GM18870 (cell line): ENCODE measurements at regions not wholly inside any gene's neighbourhood (a gene's known extent, or its start where the extent isn't known, plus 50 kb on each side); places are given as distances from the start of the nearest gene placed in this dataset.

Experiments
- ATAC-seq: cut with Tn5 transposase; IDR thresholded peaks from one replicate; pipeline ENCODE4 v1.9.1; 2021; ENCODE audit warnings: moderate library complexity; ENCODE audit not compliant: unreplicated experiment

DNA sequence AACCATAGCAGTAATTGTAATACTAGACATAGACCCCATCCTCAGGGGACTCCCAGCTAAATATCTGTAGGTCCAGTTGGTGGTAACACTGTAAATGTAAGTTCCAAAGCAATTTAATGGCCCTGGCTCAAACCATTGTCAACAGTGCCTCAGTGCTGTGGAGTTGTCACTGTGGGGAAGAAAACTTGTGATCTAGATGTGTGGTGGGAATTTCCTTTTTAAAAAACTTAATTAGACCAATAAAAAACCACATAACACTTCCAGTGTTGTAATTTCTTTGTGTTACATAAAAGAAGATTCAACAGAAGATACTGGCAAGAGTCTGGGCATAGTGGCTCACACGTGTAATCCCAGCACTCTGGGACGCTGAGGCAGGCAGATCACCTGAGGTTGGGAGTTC, 138.6 kb upstream of the UMPS start:
- ATAC-seq, result no peak

DNA sequence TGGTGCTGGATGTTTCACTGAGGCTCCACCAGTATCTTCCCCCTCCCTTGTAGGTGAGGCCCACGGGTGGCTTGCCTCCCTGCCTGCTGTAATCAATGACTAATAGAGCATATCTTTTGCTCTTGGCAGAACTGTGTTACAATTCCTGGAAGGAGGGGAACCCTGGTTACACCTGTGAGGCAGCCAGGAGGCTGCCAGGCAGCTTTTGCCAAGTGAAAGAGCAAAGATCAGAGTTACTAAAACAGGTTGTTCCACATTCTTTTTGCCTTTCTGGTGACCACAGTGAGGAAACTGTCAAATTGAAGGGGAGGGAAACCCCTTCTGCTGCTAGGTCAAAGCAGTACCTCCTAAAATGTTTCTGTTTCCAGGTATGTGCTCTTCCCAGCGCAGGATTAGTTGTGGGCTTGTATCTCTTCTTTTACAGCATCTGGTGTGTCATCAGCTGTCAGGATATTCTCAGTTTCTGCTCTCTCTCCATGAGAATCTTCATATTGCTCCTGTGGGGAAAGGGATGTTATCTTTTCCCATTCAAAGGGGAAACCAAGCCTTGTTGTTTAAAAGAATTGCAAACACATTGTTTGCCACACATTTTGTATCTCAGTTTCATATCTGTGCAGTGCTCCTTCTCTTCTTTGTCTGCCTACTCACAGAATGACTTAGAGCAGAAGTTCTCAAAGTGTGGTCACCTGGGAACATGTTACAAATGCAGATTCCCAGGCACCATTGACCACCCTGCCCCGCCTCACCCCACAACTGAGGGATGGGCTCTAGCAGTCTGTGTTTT, 137.4 kb upstream of the UMPS start:
- ATAC-seq, result peak; percentile 71

DNA sequence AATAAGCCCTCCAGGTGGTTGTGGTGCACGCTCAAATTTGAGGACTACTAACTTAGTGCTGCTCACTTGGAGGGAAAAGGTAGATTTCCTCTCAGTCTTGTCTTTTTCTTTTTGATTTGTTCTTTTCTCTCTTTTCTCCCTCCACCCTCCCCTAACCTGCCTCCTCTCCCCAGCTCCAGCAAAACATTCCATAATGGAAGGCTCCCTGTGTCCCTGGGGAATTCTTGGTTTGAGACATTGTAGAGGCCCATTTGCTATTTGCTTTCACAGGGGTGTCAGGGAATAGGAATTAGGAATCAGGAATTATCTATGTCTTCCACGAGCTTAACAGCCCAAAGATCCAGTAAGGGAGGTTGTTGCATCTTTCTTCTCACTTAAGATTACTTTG, 136.8 kb upstream of the UMPS start:
- ATAC-seq, result no peak

DNA sequence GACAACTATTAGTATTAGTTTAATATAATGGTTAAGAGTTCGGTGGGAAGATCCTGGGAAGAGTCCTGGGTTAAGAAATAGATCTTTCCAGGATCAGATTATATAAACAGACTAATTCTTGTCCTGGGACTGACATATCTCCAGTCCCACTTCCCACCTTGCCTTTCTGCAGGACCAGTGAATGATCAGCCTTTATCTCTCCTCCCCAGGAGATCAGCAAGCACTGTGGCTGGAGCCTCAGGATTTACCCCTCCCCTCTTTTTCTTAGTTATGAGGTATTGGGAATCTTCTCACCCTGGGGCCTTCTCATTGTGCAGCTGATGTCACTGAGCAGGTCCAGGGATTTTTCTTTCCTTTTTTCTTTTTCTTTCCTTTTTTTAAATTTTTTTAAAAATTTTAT, 135.7 kb upstream of the UMPS start:
- ATAC-seq, result no peak

DNA sequence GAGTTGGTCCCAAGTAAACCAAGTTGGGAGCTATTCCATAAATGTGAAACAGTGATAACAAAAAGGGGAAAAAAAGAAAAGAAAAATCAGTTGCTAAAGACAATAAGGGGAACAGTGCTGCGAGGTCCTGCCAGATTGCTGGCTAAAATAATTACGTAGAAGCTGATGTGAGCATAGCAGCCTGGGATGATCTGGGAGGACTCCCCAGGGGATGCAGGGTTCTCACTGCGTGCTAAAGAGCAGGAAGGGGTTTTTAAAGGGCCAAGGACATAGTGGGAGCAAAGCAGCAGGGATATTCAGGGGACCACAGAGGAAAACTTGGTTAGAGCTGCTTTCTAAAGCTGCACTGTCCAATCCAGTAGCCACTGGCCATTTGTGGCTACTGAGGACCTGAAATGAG, 133.0 kb upstream of the UMPS start:
- no peak for ATAC-seq

DNA sequence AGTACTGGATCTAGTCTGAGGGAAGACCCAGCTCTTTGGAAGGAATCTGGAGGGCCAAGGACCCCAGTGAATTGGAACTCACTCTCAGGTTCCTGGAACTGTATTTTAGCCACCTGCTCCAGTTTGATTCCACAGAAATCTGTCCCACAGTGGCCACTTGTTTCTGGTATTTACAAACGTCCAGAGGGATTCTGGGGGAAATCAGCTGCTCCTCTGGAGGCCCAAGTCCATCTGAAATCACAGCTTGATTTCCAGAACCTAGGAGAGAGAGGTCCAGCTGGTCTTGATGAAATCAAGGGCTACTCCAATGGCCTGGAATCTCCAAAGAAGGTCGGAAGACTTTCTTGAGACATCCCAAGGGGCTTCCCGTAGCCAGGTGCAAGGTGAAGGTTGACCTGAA, 132.3 kb upstream of the UMPS start:
- no peak for ATAC-seq

DNA sequence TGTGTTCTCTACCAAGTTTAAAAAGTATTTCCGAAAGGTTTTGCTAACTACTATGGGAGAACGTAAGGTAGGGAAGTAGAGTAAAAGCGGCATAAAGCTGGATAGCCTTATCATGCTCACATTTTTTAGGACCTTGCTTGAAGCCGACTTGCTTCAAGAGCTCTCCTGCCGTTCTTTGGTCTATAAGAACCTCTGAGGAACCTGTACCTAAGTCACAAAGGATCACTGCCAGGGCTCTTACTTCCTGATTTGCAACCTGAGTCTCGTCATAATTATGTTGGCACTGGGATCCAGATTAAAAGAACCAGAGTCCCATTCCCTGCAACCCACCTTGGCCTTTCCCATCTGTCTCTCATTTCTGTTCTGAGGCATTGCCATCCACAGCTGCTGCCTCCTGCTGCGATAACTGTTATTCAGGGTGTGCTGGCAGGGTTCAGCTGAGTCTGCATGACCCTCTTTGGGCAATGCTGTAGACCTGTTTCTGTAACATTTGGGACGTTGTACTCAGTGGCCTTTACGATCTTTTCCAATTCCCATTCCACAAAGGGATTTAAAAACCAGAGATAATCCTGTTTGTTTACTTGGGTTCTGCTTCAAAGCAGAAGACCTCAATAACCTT, 131.0 kb upstream of the UMPS start:
- ATAC-seq, result no peak

DNA sequence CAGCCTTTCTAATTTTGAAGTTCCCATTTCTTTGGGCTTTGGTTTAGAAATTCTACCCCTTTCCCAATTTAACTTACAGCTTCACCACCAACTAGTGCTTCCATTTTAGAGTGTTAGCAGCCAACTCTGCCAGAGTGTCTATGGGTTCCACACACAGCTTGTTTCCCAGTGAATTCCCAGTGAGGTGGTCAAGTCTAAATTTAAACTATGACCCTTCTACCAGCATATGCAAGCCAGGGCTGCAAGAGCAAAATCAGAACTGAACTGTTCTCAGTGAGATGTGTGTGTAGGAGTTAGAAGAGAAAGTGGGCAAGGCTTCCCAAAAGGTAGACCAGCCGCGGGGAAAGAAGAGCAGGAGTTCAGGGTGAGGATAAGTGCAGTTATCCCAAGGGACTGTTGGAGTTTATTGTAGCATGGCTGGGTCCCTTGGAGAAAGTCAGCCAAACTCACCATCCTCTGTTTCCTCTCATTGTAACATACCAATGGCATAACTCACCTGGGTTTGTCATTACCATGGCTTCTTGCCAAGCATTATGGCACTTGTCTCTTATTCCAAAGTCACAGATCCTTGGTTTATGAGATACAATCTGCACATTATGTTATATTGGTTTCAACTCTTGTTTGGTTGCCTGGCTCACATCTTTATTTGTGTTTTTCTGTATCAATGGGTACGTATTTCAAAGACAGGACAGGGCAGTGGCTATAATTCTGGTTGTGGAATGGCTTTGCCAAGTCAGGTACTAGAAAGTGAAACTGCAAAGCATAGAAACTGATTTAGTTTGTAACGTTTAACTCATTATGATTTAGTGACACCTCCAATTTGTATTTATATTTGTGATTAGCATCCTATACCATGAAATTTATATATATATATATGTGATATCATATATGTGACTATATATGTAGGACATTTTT, 130.2 kb upstream of the UMPS start:
- ATAC-seq, result no peak

DNA sequence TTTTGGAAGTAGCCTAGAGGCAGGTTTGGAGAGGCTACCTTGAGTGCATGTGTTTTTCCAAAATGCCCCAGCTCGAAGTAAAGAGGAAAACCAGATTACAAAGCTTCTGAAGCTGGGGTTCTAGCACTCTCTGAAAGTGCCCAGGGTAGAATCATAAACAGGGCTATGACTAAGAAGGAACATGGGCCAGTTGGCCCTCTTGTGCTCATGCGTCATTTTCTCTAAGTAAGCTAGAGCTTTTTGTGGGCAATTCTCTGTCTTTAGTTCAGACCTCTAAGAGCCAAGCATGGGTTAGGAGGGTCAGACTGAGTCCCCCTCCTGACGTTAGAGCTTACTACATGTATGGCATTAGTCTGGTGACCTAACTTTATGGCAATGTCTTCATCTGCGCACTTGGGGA, 129.5 kb upstream of the UMPS start:
- ATAC-seq, result no peak

DNA sequence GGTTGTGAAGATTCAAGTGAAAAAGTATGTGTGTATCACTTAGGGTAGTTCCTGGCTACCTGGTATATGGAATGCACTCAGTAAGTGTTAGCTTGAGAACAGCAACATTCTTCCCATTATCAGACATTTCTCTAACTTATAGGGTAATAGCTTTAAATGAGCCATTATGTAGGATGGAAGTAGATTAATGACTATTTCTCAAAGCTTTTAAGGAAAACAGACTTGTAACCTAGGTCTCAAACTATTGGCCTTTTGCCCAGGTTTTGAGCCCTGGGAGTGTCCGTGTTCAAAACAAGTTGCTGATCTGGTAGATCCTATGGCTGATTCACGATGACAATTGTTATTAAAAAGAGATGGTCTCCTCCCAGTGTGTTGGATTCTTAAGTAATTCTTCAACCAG, 129.1 kb upstream of the UMPS start:
- no peak for ATAC-seq

DNA sequence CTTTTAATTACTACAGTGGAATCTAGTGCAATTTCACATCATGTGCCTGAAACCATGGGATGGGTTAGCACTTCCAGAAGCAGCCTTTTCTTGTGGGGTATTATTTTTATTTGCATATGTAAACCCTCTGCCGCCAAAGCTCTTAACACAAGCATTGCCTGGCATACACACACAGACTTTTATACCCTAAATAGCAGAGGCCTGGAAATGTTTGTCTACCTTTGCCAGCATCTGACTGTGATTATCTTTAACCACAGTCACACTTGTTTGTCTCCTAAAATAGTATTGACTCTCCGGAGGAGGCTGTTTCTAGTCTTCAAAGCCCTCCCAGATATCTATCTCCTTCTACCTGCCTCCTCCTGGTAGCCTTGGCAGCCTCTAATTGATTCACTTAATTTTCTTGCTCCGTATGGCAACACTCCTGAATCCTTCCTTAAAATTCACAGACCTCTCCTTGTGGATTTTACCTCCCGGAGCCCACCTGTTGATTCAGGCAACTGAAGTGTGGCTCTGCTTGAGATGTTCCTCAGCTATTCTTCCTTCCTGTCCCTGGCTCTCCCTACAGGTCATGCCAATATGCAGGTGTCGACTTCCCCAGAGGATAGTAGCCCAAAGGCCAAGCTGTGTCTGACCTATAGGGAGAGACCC, 127.1 kb upstream of the UMPS start:
- ATAC-seq, result no peak

DNA sequence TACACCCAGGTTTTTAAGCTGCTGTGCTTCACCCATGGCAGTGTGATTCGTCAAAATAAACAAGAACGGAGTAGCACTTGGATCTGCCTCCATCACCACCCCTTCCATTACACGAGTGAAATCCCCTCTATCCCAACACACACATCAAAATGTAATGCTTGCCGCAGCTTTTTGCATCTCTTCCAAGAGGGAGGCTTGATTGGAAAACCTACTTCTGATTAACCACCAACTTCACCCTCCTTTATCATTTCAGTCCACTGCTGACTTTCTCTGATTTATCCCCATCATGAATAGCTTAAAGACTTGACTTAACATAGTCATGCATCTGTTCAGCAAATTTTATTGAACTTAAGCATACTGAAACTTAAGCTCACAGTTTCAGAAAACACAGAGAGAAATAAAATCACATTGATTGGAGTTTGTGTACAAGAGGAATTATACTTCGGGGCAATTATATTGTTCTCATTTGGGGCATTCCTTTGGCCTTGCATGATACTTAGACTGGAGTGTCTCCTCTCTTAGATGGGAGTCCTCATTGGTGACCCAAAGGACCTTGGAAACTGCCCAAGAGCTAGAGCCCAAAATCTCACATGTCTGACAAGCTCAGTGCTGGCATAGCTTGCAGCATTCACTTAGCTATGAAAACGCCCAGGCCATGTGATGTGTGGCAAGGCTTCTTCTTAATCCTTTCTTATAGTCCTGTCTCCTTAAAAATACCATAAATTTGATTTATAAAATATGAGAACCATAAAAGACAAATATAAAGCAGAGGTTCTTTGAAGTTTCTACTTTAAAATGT, 124.3 kb upstream of the UMPS start:
- no peak for ATAC-seq

DNA sequence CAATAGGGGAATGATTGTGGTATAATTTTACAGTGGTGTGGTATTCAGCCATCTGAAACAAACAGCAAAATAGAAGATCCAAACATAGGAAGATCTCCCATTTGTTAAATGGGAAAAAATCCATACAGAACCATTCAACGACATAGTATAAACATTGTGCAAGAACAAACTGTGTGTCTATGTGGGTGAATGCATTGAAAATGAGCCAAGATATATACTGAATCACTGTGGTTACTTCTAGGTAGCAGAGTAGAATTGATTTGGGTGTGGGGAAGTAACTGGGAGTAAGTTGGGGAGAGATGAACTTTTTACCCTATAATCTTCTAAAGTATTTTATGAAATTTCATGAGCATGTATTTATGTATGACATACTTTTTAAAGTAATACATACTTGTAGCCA, 123.1 kb upstream of the UMPS start:
- ATAC-seq, result no peak

DNA sequence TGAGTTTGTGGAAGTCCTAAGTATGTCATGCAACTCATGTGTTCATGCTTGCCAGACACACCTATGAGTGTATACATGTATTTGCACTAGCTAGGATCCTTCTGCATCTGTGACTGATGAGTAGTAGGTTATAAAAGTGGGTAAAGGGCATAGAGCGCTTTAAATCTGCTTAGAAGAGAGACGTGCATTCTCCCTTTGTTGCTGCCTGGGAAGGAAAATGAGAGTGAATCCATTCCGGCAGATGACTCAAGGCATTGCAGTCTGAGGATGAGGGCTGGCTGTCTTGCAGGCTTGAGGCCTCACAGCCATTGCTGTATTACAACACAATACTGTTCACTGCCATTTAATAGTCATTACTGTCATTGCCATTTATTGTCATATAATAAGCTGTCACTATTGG, 120.8 kb upstream of the UMPS start:
- no peak for ATAC-seq

DNA sequence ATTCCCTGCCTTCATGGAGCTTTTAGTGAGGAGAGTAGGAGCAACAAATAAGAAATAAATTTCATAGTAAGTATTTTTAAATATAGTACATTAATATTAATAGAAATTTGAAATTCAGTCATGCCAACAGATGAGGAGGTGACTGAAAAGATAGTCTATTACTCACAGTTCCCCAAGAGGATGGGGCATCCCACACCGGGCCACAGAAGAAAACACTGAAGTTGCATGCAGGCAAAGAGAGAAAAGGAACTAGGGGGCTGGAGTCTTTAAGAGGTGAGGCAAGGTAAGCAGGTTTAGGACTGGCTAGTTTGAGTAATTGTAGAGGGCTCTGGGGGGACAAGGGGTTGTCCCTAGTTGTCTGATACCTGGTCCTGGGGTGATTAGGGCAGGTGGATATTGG, 120.1 kb upstream of the UMPS start:
- no peak for ATAC-seq

DNA sequence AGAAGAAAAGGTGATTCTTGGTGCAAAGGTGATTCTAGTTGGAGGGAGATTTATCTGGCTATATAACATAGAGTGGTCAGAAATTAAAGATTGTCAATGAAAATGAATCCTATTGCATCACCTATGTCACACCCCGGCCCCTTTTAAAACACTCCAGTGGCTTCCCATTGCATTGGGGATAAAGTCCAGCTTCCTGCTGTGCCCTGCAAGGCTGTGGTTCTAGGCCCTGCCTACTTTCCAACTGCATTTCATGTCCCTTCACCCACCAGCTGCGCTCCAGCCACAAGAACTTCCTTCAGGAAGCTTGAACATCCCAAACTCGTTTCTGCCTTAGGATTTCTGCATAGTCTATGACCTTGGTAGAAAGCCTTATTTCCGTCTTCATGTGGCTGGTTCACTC, 118.7 kb upstream of the UMPS start:
- ATAC-seq, result no peak

DNA sequence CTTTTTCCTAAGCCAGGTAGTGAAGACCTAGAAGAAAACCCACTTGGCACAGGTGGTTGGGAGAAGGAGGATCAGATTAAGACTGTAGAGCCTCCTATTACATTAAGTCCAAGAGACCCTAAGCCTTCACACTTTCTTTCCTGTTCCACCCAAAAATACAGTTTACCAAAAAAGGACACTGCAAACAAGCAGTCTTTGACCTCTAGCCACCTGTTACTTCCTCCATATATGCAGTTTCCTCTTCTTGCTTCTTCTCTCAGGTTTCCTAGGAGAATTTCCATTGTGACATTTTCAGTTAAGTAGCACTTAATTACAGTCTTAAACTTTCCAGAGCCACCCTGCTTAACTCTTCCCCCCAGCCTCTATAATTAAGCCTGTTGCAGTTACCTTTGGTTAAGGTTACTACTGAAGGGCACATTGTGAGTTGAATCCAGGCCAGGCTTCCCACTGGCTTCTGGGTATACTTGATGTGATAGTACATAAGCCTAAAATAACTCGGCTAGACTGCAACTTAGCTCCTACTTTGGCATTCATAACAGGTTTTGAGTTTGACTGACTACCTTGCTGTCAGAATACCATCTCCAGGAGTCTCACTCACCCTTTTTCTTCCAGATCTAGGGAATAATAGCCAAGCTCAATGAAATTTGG, 114.2 kb upstream of the UMPS start:
- no peak for ATAC-seq

DNA sequence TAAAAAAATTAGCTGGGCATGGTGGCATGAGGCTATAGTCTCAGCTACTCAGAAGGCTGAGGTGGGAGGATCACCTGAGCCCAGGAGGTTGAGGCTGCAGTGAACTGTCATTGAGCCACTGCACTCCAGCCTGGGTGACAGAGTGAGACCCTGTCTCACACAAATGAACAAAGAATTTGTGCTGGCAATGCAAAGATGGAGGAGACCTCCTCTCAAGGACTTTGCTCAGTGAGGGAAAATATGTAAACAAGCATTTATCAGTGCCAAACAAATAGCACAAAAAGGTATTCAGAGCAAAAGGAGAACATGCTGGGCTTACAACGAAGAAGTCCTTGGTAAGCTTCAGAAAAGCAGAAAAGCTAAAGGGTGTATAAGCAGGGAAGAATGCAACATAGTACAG, 113.1 kb upstream of the UMPS start:
- no peak for ATAC-seq

DNA sequence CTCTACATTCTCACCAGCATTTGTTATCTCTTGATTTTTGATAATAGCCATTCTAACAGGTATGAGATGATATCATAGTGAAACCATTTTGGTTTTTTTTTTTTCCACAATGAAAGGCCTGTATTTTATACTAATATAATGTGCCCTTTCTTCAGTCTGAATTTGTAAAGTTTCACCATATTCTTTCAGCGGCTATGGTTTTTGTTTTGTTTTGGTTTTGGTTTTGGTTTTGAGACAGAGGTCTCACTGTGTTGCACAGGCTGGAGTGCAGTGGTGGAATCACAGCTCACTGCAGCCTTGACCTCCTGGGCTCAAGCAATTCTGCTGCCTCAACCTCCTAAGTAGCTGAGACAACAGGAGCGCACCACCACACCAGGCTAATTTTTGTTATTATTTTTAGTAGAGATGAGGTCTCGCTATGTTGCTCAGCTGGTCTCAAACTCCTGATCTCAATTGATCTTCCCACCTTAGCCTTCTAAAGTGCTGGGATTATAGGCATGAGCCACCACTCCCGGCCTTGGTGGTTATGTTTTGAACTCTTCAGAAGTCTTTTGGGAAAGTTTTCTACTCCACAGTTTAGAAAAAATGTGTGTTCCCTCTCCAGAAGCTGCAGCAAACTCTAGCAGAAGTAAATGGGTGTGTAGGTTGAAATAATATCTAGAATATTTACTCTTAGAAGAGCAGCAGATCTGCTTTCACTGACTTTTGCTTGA, 110.2 kb upstream of the UMPS start:
- peak; percentile 53 for ATAC-seq
